ENCODE measurements at regions not wholly inside any gene's neighbourhood (a gene's known extent, or its start where the extent isn't known, plus 50 kb on each side); places are given as distances from the start of the nearest gene placed in this dataset.

DNA sequence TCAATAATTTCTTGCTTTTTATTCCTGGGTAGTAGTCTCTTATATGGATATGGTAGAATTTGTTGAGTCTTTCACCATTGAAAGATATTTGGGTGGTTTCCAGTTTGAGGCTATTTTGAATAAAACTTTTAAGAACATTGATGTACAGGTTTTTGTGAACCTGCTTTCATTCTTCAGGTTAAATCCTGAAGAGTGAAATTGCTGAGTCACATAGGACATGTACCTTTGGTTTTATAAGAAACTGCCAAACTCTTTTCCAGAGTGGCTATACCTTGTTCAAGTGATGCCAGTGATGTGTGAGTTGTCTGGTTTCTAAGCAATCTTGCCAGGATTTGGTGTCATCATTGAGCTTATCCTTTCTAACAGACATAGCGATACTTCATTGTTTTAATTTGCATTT is 184.6 kb upstream of the PZP start:
- peaks cover 5% of the 10 kb centered on the region for H3K36me3 Mint-ChIP-seq (ENCODE audit: low read depth)
- peaks cover 16% of the 10 kb centered on the region for H3K4me1 Mint-ChIP-seq
- TF ChIP-seq, protein P1, sequence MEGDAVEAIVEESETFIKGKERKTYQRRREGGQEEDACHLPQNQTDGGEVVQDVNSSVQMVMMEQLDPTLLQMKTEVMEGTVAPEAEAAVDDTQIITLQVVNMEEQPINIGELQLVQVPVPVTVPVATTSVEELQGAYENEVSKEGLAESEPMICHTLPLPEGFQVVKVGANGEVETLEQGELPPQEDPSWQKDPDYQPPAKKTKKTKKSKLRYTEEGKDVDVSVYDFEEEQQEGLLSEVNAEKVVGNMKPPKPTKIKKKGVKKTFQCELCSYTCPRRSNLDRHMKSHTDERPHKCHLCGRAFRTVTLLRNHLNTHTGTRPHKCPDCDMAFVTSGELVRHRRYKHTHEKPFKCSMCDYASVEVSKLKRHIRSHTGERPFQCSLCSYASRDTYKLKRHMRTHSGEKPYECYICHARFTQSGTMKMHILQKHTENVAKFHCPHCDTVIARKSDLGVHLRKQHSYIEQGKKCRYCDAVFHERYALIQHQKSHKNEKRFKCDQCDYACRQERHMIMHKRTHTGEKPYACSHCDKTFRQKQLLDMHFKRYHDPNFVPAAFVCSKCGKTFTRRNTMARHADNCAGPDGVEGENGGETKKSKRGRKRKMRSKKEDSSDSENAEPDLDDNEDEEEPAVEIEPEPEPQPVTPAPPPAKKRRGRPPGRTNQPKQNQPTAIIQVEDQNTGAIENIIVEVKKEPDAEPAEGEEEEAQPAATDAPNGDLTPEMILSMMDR (IDR thresholded peaks at IDR 0.05) = no peak
- no peaks in the 10 kb centered on the region for H3K9me3 Mint-ChIP-seq
- no peak for DNase-seq
- H3K27me3 Mint-ChIP-seq (ENCODE audit: low read depth, poor library complexity) = peaks cover 3% of the 10 kb centered on the region
- peak overlapping the region; percentile 6 for H3K27ac Mint-ChIP-seq
- no peak overlapping the region for H3K4me3 Mint-ChIP-seq

DNA sequence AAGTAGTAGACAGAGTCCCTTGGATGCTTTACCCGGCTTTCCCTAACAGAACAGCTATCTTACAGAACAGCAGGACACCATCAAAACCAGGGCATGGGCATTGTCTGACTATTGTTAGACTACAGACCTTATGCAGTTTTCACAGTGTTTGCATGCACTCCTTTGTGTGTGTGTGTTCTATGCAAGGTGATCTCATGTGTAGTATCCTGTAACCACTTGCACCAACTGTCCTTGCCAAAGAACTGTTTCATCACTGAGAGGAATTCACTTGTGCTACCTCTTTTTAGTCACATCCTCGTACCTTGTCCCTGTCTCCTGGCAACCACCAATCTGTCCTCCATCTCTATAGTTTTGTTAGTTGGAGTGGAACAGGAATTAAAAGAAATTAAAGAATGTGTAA is 183.6 kb upstream of the PZP start:
- Mint-ChIP-seq H3K4me1 (peaks cover 16% of the 10 kb centered on the region), H3K9me3 (no peaks in the 10 kb centered on the region), H3K4me3 (no peak overlapping the region), H3K27ac (peak overlapping the region; percentile 65), H3K27me3 (ENCODE audit: low read depth, poor library complexity) (peaks cover 3% of the 10 kb centered on the region), H3K36me3 (ENCODE audit: low read depth) (peaks cover 4% of the 10 kb centered on the region)
- no peak for DNase-seq
- TF ChIP-seq, protein P1 (IDR thresholded peaks at IDR 0.05) = no peak

DNA sequence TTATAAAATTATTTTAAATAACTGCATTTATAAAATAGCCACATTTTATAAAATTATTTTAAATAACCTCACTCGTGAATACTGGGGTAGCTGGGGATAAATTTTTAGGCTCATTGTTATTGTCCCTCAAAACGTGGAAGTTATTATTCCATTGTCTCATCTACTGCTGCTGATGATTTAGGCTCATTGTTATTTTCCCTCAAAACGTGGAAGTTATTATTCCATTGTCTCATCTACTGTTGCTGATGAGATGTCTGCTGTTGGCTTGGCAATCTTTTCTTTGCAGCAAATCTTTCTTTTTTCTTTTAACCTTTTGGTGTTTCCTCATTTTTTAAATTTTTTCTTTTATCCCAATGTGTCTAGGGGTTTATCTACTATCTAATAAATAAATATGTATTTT is 182.6 kb upstream of the PZP start:
- TF ChIP-seq, protein P1 (IDR thresholded peaks at IDR 0.05) = no peak
- no peak overlapping the region for H3K27ac Mint-ChIP-seq
- peaks cover 16% of the 10 kb centered on the region for H3K4me1 Mint-ChIP-seq
- H3K27me3 Mint-ChIP-seq (ENCODE audit: low read depth, poor library complexity) = peaks cover 3% of the 10 kb centered on the region
- DNase-seq = no peak
- H3K4me3 Mint-ChIP-seq = no peak overlapping the region
- no peaks in the 10 kb centered on the region for H3K36me3 Mint-ChIP-seq (ENCODE audit: low read depth)
- H3K9me3 Mint-ChIP-seq = no peaks in the 10 kb centered on the region

GRCh38 chr12:9389796-9390195 is 181.6 kb upstream of the PZP start:
- Mint-ChIP-seq H3K4me1 (peaks cover 16% of the 10 kb centered on the region), H3K27ac (no peak overlapping the region), H3K36me3 (ENCODE audit: low read depth) (no peaks in the 10 kb centered on the region), H3K4me3 (no peak overlapping the region), H3K27me3 (ENCODE audit: low read depth, poor library complexity) (peaks cover 3% of the 10 kb centered on the region), H3K9me3 (no peaks in the 10 kb centered on the region)
- no peak for DNase-seq
- TF ChIP-seq, protein P1 (IDR thresholded peaks at IDR 0.05) = no peak

DNA sequence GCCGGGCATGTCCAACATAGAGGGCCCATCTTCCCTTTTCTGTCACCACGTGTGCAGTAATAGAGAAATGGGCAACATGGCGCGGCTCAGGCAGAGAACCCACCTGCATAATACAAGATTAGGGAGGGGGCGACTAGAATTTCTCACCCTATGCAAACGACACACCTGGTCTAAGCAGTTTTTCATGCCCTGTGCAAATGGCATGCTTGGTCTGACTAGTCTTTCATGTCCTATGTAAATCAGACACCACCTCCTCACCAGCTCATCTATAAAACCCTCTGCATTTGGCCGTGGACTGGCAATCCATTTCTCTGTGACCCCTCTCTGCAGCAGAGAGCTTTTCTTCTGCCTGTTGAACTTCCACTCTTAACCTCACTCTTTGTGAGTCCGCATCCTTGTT is 180.2 kb upstream of the PZP start:
- TF ChIP-seq, protein P1 (IDR thresholded peaks at IDR 0.05) = no peak
- Mint-ChIP-seq H3K9me3 (no peaks in the 10 kb centered on the region), H3K27ac (peak overlapping the region; percentile 22), H3K36me3 (ENCODE audit: low read depth) (no peaks in the 10 kb centered on the region), H3K4me3 (no peak overlapping the region), H3K27me3 (ENCODE audit: low read depth, poor library complexity) (peaks cover 3% of the 10 kb centered on the region), H3K4me1 (peaks cover 16% of the 10 kb centered on the region)
- no peak for DNase-seq

- no peaks in the 10 kb centered on the region for H3K27me3 Mint-ChIP-seq (ENCODE audit: low read depth, poor library complexity)
- TF ChIP-seq, protein P1 (IDR thresholded peaks at IDR 0.05) = no peak
- no peaks in the 10 kb centered on the region for H3K9me3 Mint-ChIP-seq
- no peaks in the 10 kb centered on the region for H3K36me3 Mint-ChIP-seq (ENCODE audit: low read depth)
- H3K4me1 Mint-ChIP-seq = peaks cover 8% of the 10 kb centered on the region
- DNase-seq = no peak
- no peak overlapping the region for H3K4me3 Mint-ChIP-seq
- H3K27ac Mint-ChIP-seq = no peak overlapping the region
Observed at GRCh38 chr12:9387450-9387849, 179.3 kb upstream of the PZP start.
